ENCODE measurements at regions not wholly inside any gene's neighbourhood (a gene's known extent, or its start where the extent isn't known, plus 50 kb on each side); places are given as distances from the start of the nearest gene placed in this dataset.
"Not testable (repeated sequence)": the region's sequence is repeated elsewhere in the genome, so short reads cannot be mapped to it uniquely, and the experiment has no call there.

DNA sequence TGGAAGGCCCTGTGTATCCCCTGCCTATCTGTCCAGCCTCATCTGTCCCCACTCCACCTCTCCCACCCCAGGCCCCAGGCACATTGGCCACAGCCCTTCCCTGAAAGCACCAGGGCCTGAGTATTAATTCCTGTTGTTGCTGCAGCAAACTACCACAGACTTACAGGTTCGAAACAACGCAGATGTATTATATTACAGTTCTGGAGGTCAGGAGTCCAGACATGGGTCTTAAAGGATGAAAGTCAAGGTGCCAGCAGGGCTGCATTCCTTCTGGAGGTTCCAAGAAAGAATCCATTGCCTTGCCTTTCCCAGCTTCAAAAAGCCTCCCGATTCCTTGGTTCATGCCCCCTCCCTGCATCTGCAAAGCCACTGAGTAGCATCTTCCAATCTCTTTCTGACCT, 78.7 kb upstream of the LAPTM4A start:
- no peak for DNase-seq

DNA sequence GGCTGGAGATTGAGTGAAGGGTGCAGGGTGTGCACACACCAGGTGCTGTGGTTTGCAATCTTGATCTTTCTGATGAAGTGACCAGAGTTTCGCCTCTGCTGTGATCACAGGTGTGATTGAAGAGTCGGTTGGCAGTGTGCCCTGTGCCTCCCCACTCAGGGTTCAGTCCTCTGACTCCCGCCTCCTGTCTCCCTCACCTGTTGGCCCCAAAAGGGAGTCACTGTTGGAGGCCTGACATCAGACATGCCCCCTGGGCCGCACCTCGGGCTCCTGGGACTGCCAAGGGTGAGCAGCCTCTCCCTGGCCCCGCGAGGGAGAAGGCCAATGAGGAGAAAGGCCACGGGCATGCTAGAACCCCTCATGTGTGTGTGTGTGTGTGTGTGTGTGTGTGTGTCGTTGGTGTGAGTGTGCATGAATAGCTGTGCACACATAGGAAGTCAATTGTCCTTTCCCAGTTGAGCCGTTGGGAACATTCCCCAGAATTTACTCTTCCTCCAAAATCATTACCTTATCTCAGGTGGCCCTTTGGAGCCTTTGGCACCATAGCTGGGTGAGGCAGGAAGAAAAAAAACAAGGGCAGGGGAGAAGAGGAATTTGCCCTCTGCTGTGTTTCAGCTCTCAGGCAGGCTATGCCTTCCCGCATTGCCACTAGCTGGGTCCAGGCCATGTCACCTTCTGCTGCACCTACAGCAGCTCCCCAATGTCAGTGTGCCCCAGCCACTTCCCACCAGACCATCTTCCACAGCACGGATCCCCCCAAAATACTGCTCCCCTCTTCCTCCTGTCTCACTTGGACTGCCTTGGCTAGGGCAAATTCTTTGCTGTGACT, 78.1 kb upstream of the LAPTM4A start:
- DNase-seq, result no peak

DNA sequence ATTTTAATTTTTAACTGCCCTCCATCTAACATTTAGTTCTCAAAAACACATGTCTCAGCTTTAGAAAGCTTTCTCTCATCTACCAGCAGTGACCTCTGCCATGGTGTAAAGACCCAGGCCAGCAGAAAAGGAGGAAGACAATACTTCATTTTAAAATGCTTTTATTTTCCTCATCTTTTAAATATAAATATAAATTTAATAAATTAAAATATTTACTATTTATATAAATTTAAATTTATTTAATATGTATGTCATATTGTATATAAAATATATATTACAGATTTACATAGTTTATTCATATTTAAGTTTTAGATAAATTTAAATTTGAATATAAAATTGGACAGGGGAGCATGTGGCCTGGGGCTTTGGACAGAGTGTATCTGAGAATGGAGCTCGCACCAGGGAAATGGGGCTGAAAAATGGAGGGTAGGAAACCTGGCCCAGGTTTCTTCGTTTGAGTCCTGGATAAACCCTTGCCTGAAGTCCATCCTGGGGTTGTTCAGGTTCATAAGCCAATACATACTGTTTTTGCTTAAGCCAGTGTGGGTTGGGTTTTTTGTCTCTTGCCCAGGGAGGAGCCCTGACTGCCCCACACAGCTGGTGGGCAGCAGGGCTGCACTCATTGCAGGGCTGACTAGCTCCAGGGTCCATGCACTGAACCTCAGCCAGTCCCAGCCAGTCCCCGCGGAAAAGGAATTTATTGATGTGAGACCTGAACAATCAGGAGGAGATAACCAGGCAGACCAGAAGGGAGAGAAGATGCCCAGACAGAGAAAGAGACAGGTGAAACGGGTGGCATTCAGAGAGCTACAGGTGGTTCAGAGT, 77.3 kb upstream of the LAPTM4A start:
- no peak for DNase-seq

DNA sequence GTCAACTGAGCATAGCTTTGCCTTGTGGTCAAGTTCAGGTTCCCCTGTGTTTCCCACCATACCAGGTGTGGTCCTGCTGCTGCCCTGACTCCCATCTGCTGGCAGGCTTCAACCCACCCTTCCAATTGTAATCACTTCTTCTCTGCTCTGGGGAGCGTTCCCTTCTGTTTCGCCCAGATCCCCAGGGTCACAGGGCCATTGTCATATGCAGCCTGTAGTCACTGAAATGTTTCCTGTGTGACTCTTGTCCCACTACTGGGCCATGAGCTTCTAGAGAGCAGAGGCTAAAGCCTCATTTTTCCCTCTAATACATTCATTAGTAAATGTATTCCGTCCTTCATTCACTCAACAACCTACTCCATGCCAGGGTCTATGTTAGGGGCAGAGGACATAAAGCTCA, 75.0 kb upstream of the LAPTM4A start:
- no peak for DNase-seq

DNA sequence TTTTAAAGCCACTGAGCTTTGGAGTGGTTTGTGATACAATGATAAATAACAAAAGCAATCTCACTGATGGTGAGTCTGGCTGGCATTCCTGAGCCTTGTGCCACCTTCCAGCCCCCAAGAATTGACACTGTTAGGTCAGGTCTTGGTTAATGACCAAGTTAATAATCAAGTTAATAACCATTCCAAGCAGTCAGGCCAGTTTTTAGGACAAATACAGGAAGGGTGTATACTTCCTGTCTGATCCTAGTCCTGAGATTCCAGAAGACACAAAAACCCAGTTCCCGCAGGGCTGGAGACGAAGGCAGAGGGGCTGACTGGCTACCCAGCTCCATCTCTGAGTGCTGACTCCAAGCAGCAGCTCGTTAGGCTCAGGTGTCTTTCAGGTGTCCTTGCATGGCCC, 74.6 kb upstream of the LAPTM4A start:
- no peak for DNase-seq

DNA sequence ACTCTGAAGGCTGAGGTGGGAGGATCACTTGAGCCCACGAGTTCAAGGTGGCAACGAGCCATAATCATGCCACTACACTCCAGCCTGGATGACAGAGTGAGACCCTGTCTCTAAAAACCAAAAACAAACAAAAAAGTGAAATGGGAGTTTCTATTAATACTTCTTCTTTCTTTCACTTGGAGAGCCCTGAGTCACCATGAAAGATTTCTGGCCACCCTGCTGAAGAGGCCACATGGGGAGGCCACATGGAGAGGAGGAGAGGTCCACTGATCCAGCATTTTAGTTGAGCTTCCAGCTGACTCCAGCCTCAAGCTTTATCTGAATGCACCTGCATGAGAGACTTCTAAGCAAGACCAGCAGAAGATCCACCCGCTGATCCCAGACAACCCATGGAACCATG, 74.2 kb upstream of the LAPTM4A start:
- DNase-seq, result no peak

DNA sequence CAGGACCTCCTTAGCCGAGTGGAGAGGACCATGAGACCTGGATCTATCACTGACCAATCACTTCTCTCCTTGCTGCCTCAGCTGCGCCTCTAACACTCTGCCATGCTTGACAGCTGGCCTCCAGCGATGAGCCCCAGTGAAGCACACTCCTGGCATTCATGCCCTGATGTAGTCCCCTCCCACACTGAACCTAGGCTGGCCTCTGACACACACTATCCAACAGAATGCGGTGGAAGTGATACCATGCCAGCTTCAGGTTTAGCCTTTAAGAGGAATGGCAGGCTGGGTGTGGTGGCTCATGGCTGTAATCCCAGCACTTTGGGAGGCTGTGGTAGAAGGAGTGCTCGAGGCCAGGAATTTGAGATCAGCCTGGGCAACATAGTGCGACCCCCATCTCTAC, 73.7 kb upstream of the LAPTM4A start:
- no peak for DNase-seq

DNA sequence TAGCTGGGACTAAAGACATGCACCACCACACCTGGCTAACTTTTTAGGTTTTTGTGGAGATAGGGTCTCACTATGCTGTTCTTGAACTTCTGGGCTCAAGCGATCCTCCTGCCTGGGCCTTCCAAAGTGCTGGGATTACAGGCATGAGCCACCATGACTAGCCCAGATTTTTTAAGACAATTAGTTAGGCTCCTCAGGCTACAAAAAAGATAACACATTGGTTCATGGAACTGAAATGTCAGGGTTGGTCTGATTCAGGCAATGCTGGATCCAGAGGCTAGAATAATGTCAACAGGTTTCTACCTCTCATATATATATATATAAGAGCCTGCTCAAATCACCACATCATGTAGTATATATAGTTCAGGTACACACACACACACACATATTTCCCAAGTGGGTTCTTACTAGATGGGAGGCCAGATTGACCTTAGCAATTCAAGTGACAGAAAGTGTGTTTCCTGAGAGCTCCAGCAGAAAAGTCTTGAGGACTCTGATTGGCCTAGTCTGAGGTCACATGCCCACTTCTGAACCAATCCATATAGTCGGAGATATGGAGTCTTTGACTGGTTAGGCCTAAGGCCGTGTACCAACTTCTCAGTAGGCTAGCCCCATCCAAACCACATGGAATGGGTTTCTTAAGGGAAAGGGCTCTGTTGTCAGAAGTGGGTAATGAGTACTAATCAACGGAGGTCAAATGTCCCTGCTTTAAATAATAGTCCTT, 72.6 kb upstream of the LAPTM4A start:
- no peak for DNase-seq

DNA sequence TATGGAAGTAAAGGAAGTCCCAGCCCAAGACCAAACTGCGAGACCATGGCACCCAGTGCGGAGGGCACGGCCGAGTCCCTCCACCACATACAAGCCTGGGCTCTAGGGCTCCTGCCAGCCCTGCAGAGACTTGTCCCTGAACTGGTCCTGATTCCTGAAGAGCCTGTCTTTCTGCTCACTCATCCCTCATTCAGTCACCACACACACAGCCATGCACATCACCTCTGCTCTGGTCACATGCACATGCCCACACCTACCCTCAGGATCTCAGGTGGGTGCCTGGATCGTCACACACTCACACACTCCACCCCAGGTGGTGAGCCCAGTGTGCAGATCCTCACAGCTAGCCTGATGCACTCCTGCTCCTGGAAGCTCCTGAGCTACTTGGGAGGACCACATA, 71.4 kb upstream of the LAPTM4A start:
- no peak for DNase-seq

DNA sequence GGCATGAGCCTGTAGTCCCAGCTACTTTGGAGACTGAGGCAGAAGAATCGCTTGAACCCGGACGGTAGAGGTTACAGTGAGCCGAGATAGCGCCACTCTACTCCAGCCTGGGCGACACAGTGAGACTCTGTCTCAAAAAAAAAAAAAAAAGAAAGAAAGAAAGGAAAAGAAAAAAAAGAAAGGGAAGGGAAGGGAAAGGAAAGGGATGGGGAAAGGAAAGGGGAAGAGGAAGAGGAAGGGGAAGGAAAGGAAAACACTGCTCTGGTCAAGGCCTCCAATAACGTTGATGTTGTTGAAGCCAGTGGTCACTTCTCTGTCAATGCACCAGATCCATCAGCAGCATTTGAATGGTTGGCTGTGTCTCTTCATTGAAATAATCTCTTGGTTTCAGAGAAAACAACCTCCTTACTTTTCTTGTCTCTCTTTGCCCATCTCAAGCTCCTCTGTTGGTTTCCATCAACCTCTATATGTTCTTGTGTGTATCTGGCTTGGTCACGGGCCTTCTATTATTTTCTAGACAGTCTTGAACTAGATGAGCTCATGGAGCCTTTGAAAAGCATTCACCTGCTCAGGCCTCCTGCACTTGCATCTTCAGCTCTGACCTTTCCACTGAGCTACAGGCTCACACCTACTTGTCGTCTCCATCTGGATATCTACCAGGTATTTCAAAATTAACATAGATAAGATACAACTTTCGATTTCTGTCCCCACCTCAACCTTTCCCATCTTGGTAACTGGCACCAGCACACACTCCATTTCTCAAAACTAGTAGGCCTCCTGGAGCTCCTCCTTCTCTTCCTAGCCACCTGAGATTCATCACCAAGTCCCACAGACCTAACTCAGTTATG, 69.4 kb upstream of the LAPTM4A start:
- no peak for DNase-seq

DNA sequence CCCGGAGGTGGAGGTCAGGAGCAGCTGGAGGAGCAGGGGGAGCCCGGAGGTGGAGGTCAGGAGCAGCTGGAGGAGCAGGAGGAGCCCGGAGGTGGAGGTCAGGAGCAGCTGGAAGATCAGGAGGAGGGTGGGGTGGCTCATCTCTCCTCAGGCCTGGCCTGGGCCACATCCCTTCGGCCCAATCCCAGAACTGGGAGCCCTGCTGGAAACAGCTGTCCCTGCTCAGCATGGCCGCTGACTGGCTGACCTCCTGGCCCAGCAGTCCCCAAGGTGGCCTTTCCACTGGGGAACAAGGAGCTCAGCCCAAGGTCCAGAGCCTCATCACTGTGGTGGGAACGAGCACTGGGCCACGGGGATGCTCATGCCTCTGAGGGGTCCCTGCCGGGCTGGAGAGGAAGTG, 66.6 kb upstream of the LAPTM4A start:
- DNase-seq, result no peak

DNA sequence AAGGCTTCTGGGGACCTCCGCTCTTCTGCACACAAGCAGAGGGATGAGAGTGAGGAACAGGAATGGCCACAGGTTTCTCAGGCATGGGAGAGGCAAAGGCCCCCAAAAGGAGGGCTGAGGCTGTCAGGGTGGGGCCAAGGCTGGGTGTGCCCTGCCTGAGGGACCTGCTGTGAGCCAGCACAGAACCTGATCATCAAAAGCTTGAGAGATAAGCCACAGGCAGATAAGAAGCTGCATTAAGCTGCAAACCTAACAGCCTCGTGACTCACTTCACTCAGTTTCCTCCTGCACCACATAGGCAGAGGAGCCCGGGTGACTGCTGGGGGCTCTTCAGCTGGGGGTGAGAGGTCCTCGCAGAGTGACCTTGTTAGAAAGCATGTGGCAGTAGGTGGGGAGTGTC, 64.5 kb upstream of the LAPTM4A start:
- no peak for DNase-seq

DNA sequence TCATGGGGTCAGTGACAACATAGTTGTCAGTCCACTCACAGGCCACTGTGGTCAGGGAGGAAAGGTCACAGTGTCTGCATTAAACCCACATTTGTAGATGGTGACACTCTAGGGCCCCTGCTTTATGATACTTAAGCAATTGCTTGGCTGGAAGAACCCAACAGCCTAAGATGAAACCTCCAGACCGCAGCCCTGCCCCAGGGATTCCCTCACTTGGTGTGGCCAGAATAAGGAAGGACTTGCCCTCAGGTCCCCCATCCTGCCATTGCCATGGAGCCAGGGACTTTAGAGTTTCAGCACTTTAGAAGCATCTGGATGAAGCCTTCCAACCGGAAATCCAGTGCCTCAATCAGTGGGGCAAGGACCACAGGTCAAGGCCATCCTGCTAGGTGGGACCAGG, 63.9 kb upstream of the LAPTM4A start:
- DNase-seq, result no peak

DNA sequence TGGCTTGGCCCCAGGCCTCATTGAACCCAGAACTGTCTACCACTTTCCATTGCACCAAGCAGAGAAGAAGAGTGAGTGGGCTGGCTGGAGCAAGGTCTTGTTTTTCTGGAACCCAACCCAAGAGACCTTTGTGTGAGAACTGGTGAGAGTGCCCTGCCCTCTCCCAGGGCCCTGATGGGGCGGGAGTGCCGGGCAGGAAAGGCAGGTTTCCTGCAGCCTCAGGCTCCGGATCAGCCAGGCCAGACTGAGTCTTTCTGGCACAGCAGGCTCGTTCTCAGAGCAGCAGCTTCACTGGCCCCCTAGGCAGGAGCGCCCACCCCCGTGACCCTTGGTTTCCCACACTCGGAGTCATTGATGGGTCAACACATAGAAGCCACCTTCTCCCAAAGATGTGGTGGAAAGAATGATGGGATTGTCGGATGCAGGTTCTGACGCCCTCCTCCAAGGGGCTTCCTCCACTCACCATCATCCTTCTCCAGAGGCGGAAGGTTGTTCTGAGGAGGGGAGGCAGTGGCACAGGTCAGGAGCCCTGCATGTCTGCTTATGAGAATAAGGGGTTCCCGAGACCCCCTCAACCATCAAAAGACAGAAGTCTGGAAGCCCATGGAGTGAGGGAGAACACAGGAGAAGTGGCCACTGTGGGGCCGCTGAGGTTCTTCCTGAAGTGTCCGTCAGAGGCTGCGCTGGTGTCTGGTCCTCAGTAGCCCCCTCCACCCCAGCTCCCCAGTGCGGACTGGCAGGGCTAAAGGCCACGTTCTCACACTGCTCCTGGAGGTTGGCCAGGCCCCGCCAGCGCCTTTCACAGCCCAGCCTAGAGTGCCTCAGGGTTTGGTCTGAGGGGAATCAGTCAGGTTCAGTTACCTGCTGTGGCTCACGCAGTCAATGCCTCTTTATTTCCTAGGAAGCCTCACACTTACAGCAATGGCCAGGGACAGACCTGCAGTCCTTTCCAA, 62.8 kb upstream of the LAPTM4A start:
- DNase-seq, result no peak

DNA sequence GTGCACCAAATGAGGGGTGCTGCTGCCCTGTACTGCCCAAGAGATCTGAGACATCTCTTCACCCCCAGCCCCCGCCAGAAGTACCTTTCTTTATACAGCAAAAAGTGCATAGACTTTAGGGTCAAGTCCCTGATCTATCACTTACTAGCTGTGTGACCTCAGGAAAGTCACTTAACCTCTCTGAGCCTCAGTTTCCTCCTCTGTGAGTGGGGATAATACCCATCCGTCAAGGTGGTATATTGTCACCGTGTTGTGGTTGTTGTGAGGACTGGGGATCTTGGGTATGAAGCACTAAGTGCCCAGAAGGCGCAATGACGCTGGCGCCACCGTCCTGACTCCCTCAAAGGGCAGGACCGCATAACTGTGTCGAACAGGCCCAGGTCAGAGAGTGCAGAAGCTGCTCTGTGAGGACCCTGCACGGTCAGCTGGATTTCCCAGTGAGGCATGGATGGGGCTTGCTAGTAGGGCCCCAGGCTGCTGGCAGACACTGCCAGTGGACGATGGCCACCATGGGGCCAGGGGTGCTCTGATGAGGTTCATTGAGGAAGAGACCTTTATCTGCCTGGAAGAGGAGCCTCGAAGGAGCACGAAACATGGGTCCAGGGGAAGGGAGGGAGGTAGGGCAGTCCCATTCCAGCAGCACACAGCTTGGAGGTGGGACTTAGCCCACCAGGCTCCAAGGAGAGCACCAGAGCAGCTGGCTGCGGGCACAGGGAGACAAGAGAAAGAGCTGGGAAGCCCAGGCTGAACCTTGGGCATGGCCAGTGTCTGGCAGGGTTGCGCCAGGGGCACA, 61.8 kb upstream of the LAPTM4A start:
- no peak for DNase-seq

DNA sequence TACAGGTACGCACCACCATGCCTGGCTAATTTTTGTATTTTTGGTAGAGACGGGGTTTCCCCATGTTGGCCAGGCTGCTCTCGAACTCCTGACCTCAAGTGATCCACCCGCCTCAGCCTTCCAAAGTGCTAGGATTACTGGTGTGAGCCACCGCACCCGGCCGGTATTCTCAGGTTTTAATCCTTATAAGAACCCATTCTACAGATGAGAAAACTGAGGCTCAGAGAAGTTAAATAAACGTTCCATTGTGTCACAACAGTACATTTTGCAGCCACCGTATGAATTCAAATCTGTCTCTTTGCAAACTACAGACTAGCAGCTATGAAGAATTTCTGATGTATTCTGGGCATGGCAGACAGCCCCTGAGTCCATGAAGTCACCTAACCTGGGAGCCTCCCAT, 60.9 kb upstream of the LAPTM4A start:
- DNase-seq, result not testable (repeated sequence)

DNA sequence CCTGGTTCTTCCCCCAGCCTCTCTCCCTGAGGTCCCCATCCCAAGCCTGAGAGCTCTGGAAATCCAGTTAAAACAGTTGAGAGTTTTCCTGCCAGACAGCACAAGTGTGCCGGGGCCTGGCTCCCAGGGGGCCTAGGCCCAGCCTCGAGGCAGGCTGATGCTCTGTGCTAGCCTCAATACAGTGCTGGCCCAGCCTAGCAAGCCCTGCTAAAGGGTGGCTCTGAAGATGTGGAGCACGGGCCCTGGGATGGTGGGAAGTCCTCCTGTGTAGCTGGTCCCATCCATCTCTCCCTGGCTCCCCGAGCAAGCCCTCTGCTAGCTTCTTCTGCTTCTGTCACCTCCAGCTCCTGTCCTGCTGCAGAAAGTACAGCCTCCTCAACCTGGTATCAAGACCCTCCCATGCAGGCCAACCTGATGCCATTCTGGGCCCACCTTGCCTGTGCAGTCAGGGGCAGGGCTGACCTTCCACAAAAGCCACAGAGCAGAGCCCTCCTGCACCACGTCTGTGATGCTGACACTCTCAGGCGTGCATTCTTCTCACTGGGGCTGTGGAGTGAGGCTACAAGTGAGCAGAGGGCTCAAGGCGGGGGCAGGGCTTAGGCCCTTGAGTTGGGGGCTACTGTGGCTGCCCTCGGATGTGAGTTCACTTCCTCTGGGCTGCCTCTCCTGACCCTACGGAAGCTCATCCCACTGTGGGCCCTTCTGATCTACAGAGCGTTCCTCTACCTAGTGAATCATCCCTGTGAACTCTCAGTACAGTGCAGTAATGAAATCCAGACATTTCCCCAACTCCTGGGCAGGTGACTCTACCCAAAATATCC, 60.1 kb upstream of the LAPTM4A start:
- DNase-seq, result no peak

DNA sequence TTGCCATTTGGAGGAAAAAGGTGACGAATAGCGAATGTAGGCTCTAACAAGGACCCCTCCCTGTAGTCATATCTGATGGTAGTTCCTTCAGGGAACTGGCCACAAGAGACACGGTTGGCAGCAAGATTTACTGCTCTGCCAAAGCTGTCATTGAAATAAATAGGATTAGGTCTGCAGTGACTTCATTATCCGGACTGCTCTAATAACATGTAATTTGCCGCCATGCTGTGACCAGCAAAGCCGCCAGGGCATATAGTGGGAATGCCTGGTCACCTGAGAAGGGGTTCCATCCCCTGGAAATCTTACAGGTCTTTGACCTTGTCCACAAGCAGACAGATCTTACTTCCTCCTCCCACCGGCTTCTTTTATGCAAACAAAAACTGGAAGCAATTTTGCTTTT, 59.4 kb upstream of the LAPTM4A start:
- no peak for DNase-seq

DNA sequence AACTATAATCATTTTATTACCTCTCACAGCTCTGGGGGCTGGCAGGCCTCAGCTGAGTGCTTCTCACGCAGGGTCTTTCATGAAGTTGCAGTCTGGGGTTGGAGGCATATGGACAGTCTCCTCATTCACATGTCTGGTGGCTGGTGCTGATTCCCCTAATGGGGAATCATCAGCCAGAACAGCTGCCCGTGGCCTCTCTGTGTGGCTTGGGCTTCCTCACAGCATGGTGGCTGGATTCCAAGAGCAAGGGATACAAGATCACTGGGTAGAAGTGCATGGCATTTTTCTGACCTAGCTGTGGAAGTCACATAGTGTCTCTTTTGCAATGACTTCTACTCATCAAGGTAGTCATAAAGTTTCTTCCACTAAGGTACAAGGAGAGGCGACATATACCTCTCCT, 59.0 kb upstream of the LAPTM4A start:
- no peak for DNase-seq
